Stomach (tissue), 8 donors: ENCODE measurements at regions not wholly inside any gene's neighbourhood (a gene's known extent, or its start where the extent isn't known, plus 50 kb on each side); places are given as distances from the start of the nearest gene placed in this dataset.

Source experiments
- DNase-seq, 2 donors: peaks; one replicate each; pipeline versions ENCODE4 v3.0.0 to v3.0.0-alpha.2; 2013 to 2019
- H3K27ac ChIP-seq, 5 donors: fragments of 200-600 bp in 4 of 5; sonication (generic) in 4 of 5; one replicate each; pipeline ENCODE4 v1.5.1; 2013 to 2019; ENCODE audit warnings: mild to moderate bottlenecking in 1 of 5, moderate library complexity in 1 of 5
- H3K27me3 ChIP-seq, 3 donors: fragments of 200-600 bp; sonication (generic); one replicate each; pipeline ENCODE4 v1.5.1; 2017 to 2019; ENCODE audit warnings: mixed run types in 1 of 3
- H3K36me3 ChIP-seq, 4 donors: fragments of 200-600 bp; sonication (generic); 1 replicate in 3 of 4; 2 replicates in 1 of 4; pipeline ENCODE4 v1.5.1; 2016 to 2019
- H3K4me1 ChIP-seq, 4 donors: fragments of 200-600 bp; sonication (generic); one replicate each; pipeline ENCODE4 v1.5.1; 2016 to 2019
- H3K4me3 ChIP-seq, 4 donors: fragments of 200-600 bp; sonication (generic) in 3 of 4; one replicate each; pipeline ENCODE4 v1.5.1; 2016 to 2019; ENCODE audit warnings: mild to moderate bottlenecking in 1 of 4
- H3K9me3 ChIP-seq, 4 donors: fragments of 200-600 bp; sonication (generic); one replicate each; pipeline ENCODE4 v1.5.1; 2016 to 2019
- EP300 ChIP-seq: sonication (generic); formaldehyde crosslinking; IDR thresholded peaks from one replicate; pipeline ENCODE4 v1.6.1; 2017; ENCODE audit warnings: antibody characterized with exemption
- POLR2A ChIP-seq, 4 donors: fragments of 450-650 bp; IDR thresholded peaks; one replicate each; pipeline ENCODE4 v1.6.1; 2016; ENCODE audit warnings: antibody characterized with exemption in 4 of 4, control low read depth in 2 of 4, mild to moderate bottlenecking in 1 of 4, moderate library complexity in 1 of 4
- POLR2AphosphoS5 ChIP-seq, 3 donors: sonication (generic); formaldehyde crosslinking; IDR thresholded peaks; one replicate each; pipeline ENCODE4 v1.6.1; 2016; ENCODE audit warnings: antibody characterized with exemption in 3 of 3
- WGBS, 5 donors: extraction: QIAGEN DNeasy Blood & Tissue Kit in 3 of 5; methylation state at CpG; one replicate each; pipeline versions ENCODE4 v1.1.5 to v1.1.7; 2013 to 2018; 5-methylcytosine and 5-hydroxymethylcytosine counted together
- intact Hi-C: fragments of 100-400 bp; cut with DNase I; formaldehyde crosslinking; loops from one replicate; pipeline ENCODE4 v1.15.1; 2023; ENCODE audit warnings: low total_unique reads
- TF ChIP-seq, protein P1 (sequence below), 7 experiments: fragments of 450-650 bp in 4 of 7; fragments of 200-600 bp in 3 of 7; sonication (generic) in 3 of 7; IDR thresholded peaks; one replicate each; pipeline ENCODE4 v1.5.1; 2016 to 2019; ENCODE audit warnings: antibody characterized with exemption in 7 of 7, control low read depth in 2 of 7, mild to moderate bottlenecking in 1 of 7
- donor health status: healthy with polysubstance abuse.
- donor health status: Bipolar disorder and iron deficiency.
- donor health status: healthy.

DNA sequence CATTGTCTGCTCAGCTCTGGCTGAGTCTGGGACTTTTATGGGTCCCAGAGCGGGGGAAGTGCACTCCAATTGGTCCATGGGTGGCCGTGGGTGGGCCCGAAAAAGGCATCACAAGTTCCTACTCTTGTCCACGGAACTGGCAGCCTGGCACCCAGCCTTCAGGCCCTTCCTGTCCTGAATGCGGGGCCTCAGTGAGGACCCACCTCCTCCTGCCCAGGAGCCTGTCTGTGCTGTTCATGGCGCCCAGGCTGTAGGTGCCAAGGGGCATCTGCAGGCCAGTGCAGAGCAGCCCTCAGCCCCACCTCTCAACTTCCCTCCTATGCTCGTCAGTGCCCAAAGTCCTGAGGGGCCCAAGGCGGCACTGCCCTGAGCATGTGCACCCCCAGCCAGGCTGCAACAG lies 411.7 kb upstream of the KIRREL3 start:
- DNase-seq, result no peak
- Histone ChIP-seq H3K27ac (no peak overlapping the region), H3K36me3 (no peaks in the 10 kb centered on the region), H3K27me3 (no peaks in the 10 kb centered on the region), H3K4me3 (no peak overlapping the region), H3K9me3 (peaks cover 0 to 41% (median 21%) of the 10 kb centered on the region in 4 donors), H3K4me1 (no peaks in the 10 kb centered on the region)
- intact Hi-C loops, result no loop called here
- TF ChIP-seq POLR2AphosphoS5 (IDR thresholded peaks at IDR 0.05) (no peak), POLR2A (IDR thresholded peaks at IDR 0.05) (no peak), EP300 (no peak)
- TF ChIP-seq, protein P1, sequence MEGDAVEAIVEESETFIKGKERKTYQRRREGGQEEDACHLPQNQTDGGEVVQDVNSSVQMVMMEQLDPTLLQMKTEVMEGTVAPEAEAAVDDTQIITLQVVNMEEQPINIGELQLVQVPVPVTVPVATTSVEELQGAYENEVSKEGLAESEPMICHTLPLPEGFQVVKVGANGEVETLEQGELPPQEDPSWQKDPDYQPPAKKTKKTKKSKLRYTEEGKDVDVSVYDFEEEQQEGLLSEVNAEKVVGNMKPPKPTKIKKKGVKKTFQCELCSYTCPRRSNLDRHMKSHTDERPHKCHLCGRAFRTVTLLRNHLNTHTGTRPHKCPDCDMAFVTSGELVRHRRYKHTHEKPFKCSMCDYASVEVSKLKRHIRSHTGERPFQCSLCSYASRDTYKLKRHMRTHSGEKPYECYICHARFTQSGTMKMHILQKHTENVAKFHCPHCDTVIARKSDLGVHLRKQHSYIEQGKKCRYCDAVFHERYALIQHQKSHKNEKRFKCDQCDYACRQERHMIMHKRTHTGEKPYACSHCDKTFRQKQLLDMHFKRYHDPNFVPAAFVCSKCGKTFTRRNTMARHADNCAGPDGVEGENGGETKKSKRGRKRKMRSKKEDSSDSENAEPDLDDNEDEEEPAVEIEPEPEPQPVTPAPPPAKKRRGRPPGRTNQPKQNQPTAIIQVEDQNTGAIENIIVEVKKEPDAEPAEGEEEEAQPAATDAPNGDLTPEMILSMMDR (IDR thresholded peaks at IDR 0.05), result no peak
- 88 to 93% (median 89%) methylated on average over 6 to 8 of the region's 8 CpGs for WGBS, 5 donors

DNA sequence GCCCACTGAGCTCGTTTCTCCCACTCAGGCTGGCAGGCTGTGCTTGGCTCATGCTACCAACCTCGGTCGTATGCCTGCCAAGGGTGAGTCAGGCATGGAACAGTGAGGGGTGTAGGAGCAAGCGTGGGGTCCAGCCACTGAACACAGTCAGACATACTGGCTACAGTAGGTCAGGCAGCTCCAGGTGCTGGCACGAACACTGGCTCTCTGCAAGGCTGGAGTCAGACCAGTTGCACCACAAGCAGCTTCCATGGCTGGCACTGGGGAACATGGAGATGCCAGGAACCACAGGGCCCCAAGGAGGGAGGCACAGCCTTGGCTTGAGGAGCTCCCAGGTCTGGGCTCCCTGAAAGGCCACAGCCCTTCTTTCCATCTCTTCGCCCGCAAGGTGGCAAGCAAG lies 410.7 kb upstream of the KIRREL3 start:
- intact Hi-C loops, result no loop called here
- WGBS, 5 donors, result 83 to 92% (median 90%) methylated on average over 7 of the region's 7 CpGs
- TF ChIP-seq, protein P1 (IDR thresholded peaks at IDR 0.05), result no peak
- TF ChIP-seq EP300, result no peak
- no peak for TF ChIP-seq POLR2A (IDR thresholded peaks at IDR 0.05)
- TF ChIP-seq POLR2AphosphoS5 (IDR thresholded peaks at IDR 0.05), result no peak
- Histone ChIP-seq H3K4me3 (no peak overlapping the region), H3K4me1 (no peaks in the 10 kb centered on the region), H3K27ac (no peak overlapping the region), H3K27me3 (no peaks in the 10 kb centered on the region), H3K36me3 (no peaks in the 10 kb centered on the region), H3K9me3 (peaks cover 0 to 38% (median 21%) of the 10 kb centered on the region in 4 donors)
- DNase-seq, result no peak

DNA sequence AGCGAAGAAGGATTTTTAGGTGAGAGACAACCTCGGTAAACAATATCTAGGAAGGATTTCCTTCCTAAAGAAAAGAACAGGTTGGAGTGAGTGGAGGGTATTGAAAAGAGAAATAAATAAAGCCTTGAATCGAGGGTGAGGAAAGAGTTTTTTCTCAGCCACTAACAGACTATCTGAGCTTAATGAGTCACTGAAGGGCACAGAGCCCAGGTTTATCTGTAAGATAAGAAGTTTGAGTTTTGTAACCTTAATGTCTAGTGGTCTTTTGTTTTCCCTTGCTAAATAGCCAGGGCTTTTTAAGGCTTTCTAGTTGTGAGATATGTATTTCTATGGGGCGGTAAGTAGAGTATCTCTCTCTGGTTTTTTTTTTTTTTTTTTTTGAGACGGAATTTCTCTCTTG lies 394.5 kb upstream of the KIRREL3 start:
- DNase-seq, result no peak
- WGBS, 5 donors, result 39 to 65% (median 50%) methylated on average over 5 of the region's 5 CpGs
- H3K4me3 ChIP-seq, result no peak overlapping the region
- H3K27me3 ChIP-seq, result peaks cover 0 to 4% (median 0%) of the 10 kb centered on the region in 3 donors
- no peak for TF ChIP-seq POLR2AphosphoS5 (IDR thresholded peaks at IDR 0.05)
- TF ChIP-seq, protein P1 (IDR thresholded peaks at IDR 0.05), result no peak
- no peak for TF ChIP-seq POLR2A (IDR thresholded peaks at IDR 0.05)
- no peak for TF ChIP-seq EP300
- no peak overlapping the region for H3K27ac ChIP-seq
- no peaks in the 10 kb centered on the region for H3K4me1 ChIP-seq
- peaks cover 0 to 6% (median 0%) of the 10 kb centered on the region in 4 donors for H3K9me3 ChIP-seq
- no peaks in the 10 kb centered on the region for H3K36me3 ChIP-seq
- intact Hi-C loops, result no loop called here

DNA sequence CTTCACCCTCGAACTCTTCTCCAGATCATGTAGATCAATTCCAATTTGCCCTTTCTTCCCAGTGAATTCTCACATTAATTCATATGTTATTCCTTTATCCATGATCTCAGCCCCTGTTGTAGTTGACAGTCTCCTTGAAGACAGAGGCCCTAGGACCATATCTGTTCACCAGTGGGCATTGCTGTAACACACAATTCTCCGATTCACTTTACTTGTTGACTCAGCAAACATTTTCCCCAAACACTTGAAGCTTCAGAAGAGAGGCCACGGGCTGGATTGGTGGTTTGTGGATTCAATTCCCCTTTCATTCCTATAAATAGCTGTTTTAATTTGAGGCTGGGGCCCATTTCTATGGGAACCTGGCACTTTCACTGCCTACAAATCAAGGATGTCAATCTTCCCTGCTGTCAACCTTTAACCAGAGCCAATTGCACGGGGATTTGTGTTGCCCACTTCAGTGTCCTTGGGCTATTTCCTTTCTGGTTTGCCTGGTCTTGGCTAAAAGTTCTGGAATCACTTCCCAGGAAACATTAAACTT lies 393.0 kb upstream of the KIRREL3 start:
- H3K27me3 ChIP-seq, result peaks cover 0 to 4% (median 0%) of the 10 kb centered on the region in 3 donors
- no peak overlapping the region for H3K27ac ChIP-seq
- 47 to 67% (median 54%) methylated on average over 4 of the region's 4 CpGs for WGBS, 5 donors
- no peaks in the 10 kb centered on the region for H3K4me1 ChIP-seq
- intact Hi-C loops, result no loop called here
- TF ChIP-seq POLR2AphosphoS5 (IDR thresholded peaks at IDR 0.05) (no peak), POLR2A (IDR thresholded peaks at IDR 0.05) (no peak), EP300 (no peak)
- TF ChIP-seq, protein P1 (IDR thresholded peaks at IDR 0.05), result no peak
- peaks cover 0 to 6% (median 0%) of the 10 kb centered on the region in 4 donors for H3K9me3 ChIP-seq
- DNase-seq, result no peak
- H3K36me3 ChIP-seq, result no peaks in the 10 kb centered on the region
- no peak overlapping the region for H3K4me3 ChIP-seq
